ENCODE measurements at regions not wholly inside any gene's neighbourhood (a gene's known extent, or its start where the extent isn't known, plus 50 kb on each side); places are given as distances from the start of the nearest gene placed in this dataset.
"Not testable (repeated sequence)": the region's sequence is repeated elsewhere in the genome, so short reads cannot be mapped to it uniquely, and the experiment has no call there.

GRCh38 chr15:35987056-35987455, 441.1 kb upstream of the DPH6 start:
- no peak for DNase-seq (ENCODE audit: low read depth in 3 of 3)

- no peak for DNase-seq (ENCODE audit: low read depth in 3 of 3)
These were observed 445.4 kb upstream of the DPH6 start for GRCh38 chr15:35991386-35991785.

- no peak for DNase-seq (ENCODE audit: low read depth in 3 of 3)
These were observed 446.8 kb upstream of the DPH6 start for GRCh38 chr15:35992791-35993190.

GRCh38 chr15:35993196-35993595, 447.2 kb upstream of the DPH6 start:
- DNase-seq (ENCODE audit: low read depth in 3 of 3): no peak

- DNase-seq (ENCODE audit: low read depth in 3 of 3): no peak
These were observed 448.9 kb upstream of the DPH6 start for GRCh38 chr15:35994876-35995275.

GRCh38 chr15:35998663-35999602, 453.0 kb upstream of the DPH6 start:
- no peak for DNase-seq (ENCODE audit: low read depth in 3 of 3)

GRCh38 chr15:36004891-36005490, 459.0 kb upstream of the DPH6 start:
- no peak for DNase-seq (ENCODE audit: low read depth in 3 of 3)

GRCh38 chr15:36005542-36005941, 459.6 kb upstream of the DPH6 start:
- DNase-seq (ENCODE audit: low read depth in 3 of 3): no peak

- no peak for DNase-seq (ENCODE audit: low read depth in 3 of 3)
These were observed 461.7 kb upstream of the DPH6 start for GRCh38 chr15:36007699-36008098.

- DNase-seq (ENCODE audit: low read depth in 3 of 3): no peak
These were observed 462.8 kb upstream of the DPH6 start for GRCh38 chr15:36008719-36009118.

GRCh38 chr15:36024031-36024688, 478.2 kb upstream of the DPH6 start:
- no peak for DNase-seq (ENCODE audit: low read depth in 3 of 3)

GRCh38 chr15:36026627-36027283, 480.8 kb upstream of the DPH6 start:
- no peak for DNase-seq (ENCODE audit: low read depth in 3 of 3)

GRCh38 chr15:36029606-36030210, 483.7 kb upstream of the DPH6 start:
- DNase-seq (ENCODE audit: low read depth in 3 of 3): no peak

GRCh38 chr15:36039996-36040572, 494.1 kb upstream of the DPH6 start:
- no peak for DNase-seq (ENCODE audit: low read depth in 3 of 3)

- DNase-seq (ENCODE audit: low read depth in 3 of 3): not testable (repeated sequence)
These were observed 501.2 kb upstream of the DPH6 start for GRCh38 chr15:36047018-36047716.

- DNase-seq (ENCODE audit: low read depth in 3 of 3): no peak
These were observed 504.9 kb upstream of the DPH6 start for GRCh38 chr15:36050899-36051298.

- DNase-seq (ENCODE audit: low read depth in 3 of 3): not testable (repeated sequence)
These were observed 506.7 kb upstream of the DPH6 start for GRCh38 chr15:36052641-36053040.

- no peak for DNase-seq (ENCODE audit: low read depth in 3 of 3)
These were observed 507.8 kb upstream of the DPH6 start for GRCh38 chr15:36053746-36054145.

- DNase-seq (ENCODE audit: low read depth in 3 of 3): no peak
These were observed 513.6 kb upstream of the DPH6 start for GRCh38 chr15:36059596-36059995.

- no peak for DNase-seq (ENCODE audit: low read depth in 3 of 3)
These were observed 516.4 kb upstream of the DPH6 start for GRCh38 chr15:36062357-36062756.

- no peak for DNase-seq (ENCODE audit: low read depth in 3 of 3)
These were observed 512.7 kb upstream of the CDIN1 start for GRCh38 chr15:36066757-36067156.

Data from stimulated activated CD4-positive, alpha-beta T cell treated with anti-CD3 and anti-CD28 coated beads, TNF-alpha, amount 100 ng/mL, for 24 hours (primary cell).